PC-3 (cell line): ENCODE measurements at regions not wholly inside any gene's neighbourhood (a gene's known extent, or its start where the extent isn't known, plus 50 kb on each side); places are given as distances from the start of the nearest gene placed in this dataset.

ENCODE experiments used
- ATAC-seq: fragments of 200-7000 bp; cut with Tn5 transposase; 2 replicates; pipeline ENCODE4 v1.9.1; 2020; ENCODE audit warnings: mild to moderate bottlenecking, moderate library complexity
- BruUV-seq: library from RNA; stranded (reverse); fragments of 400-500 nt; replicated peaks from 2 replicates; lab custom pipeline; 2021; lab: Mats Ljungman, UMichigan
- CTCF ChIA-PET: fragments of 300-600 bp; sonication (Branson Sonifier 250); formaldehyde crosslinking; loops from one replicate; lab custom pipeline; 2022; ENCODE audit warnings: antibody characterized with exemption; lab: Charles Lee
- POLR2A ChIA-PET: fragments of 300-600 bp; sonication (Branson Sonifier 250); formaldehyde crosslinking; loops from one replicate; lab custom pipeline; 2022; ENCODE audit warnings: antibody characterized with exemption; ENCODE audit not compliant: unreplicated experiment; lab: Charles Lee
- DNase-seq: peaks from one replicate; pipeline ENCODE4 v3.0.0-alpha.2; 2015
- H2AFZ ChIP-seq: fragments of 300-600 bp; sonication (generic); 2 replicates; pipeline ENCODE4 v1.6.0; 2016; ENCODE audit warnings: antibody characterized with exemption, low read length
- H3F3A ChIP-seq: fragments of 300-600 bp; sonication (generic); one replicate; pipeline ENCODE4 v1.6.0; 2017; ENCODE audit warnings: antibody characterized with exemption, low read length, control low read depth, mild to moderate bottlenecking; ENCODE audit not compliant: unreplicated experiment
- H3K27ac ChIP-seq: fragments of 300-600 bp; sonication (generic); 2 replicates; pipeline ENCODE4 v1.5.1; 2016; ENCODE audit warnings: mild to moderate bottlenecking, low read length
- H3K27me3 ChIP-seq: fragments of 300-600 bp; sonication (generic); 2 replicates; pipeline ENCODE4 v1.6.1; 2016; ENCODE audit warnings: low read length, mixed read lengths
- H3K36me3 ChIP-seq: fragments of 300-600 bp; sonication (generic); 2 replicates; pipeline ENCODE4 v1.6.1; 2016; ENCODE audit warnings: low read depth, mixed run types, low read length, mixed read lengths
- H3K4me1 ChIP-seq: fragments of 300-600 bp; sonication (generic); 2 replicates; pipeline ENCODE4 v1.5.1; 2016; ENCODE audit warnings: low read length; ENCODE audit not compliant: insufficient read depth
- H3K4me2 ChIP-seq: fragments of 300-600 bp; sonication (generic); 2 replicates; pipeline ENCODE4 v1.6.0; 2016; ENCODE audit warnings: low read length
- H3K4me3 ChIP-seq: fragments of 300-600 bp; sonication (generic); 2 replicates; pipeline ENCODE4 v1.5.1; 2016; ENCODE audit warnings: mild to moderate bottlenecking, low read length, mixed read lengths
- H3K79me2 ChIP-seq: fragments of 300-600 bp; sonication (generic); 2 replicates; pipeline ENCODE4 v1.6.1; 2017; ENCODE audit warnings: low read length, mixed read lengths
- H3K9ac ChIP-seq: fragments of 300-600 bp; sonication (generic); 2 replicates; pipeline ENCODE4 v1.6.0; 2016; ENCODE audit warnings: mild to moderate bottlenecking, low read length
- H3K9me2 ChIP-seq: fragments of 300-600 bp; sonication (generic); replicated peaks from 2 replicates; pipeline ENCODE4 v1.6.1; 2016; ENCODE audit warnings: mixed run types, low read length, mixed read lengths
- H3K9me3 ChIP-seq: fragments of 300-600 bp; sonication (generic); 2 replicates; pipeline ENCODE4 v1.6.1; 2016; ENCODE audit warnings: low read length, mixed read lengths
- H4K20me1 ChIP-seq: fragments of 300-600 bp; sonication (generic); 2 replicates; pipeline ENCODE4 v1.6.1; 2016; ENCODE audit warnings: low read length, mixed read lengths
- EZH2 ChIP-seq: fragments of 300-600 bp; sonication (generic); IDR thresholded peaks from one replicate; pipeline ENCODE4 v1.6.1; 2017; ENCODE audit warnings: antibody characterized with exemption, mild to moderate bottlenecking, low read length; ENCODE audit not compliant: unreplicated experiment
- EZH2phosphoT487 ChIP-seq: fragments of 300-600 bp; sonication (generic); IDR thresholded peaks from 2 replicates; pipeline ENCODE4 v1.6.1; 2018; ENCODE audit warnings: mild to moderate bottlenecking, antibody characterized with exemption, low read length, borderline replicate concordance
- intact Hi-C: fragments of 100-400 bp; cut with micrococcal nuclease; formaldehyde crosslinking; loops from 2 replicates; pipeline ENCODE4 v1.9.0; 2023
- TF ChIP-seq, protein P1 (sequence below): fragments of 300-600 bp; sonication (generic); conservative IDR thresholded peaks from 2 replicates; pipeline ENCODE4 v1.5.1; 2017; ENCODE audit warnings: antibody characterized with exemption, low read depth, mild to moderate bottlenecking, low read length

DNA sequence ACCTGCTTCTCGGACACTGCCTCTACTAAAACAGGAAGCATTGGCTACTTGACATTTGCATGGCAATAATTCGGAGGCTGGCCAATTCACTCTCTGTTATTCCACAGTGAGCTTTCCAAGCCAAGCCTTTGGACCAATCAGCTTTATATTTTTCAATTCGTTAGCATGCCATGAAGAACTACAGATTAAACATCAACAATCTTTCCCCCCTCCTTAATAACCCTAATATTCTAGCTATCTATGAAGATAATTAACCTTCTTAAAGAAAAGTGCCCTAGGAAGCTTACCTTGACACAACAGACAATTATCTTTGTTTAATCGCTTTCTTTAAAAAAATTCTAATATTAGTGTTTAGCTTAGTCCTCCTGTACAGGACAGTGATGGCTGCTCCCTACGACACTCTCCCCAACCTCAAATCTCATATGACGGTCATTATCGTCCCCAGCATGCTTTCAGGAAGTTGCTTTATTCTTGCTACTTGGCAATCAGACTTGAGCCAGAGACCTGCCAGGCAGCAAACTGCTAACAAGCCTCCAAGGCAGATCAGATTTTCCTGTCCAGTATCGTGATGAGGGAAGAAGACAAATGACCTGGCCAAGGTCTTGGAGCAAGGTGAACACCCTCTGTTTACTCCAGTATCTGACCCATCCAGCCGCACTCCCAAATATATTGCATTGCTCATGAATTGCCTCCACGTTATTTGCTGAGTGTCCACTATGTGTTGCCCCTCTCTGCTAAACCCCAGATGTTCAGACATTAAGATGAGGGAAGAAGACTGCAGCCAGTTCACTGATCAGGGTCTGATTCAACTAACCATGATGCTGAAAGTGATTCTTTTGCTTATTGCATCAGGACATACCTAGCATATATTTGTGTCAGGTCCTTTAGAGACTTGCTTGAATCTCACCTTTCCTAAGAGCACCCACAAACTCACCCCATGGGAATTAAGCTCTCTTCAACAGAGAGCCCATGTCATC lies 68.1 kb upstream of the LPP start:
- Histone ChIP-seq H3K36me3 (no peaks in the 10 kb centered on the region), H3K79me2 (no peaks in the 10 kb centered on the region), H3K9me3 (no peaks in the 10 kb centered on the region), H3K4me3 (no peak overlapping the region), H3K27me3 (no peaks in the 10 kb centered on the region), H3K27ac (no peak overlapping the region), H3K4me1 (no peaks in the 10 kb centered on the region), H3F3A (no peaks in the 10 kb centered on the region), H3K4me2 (no peak overlapping the region), H3K9me2 (no peaks in the 10 kb centered on the region), H3K9ac (no peak overlapping the region), H2AFZ (no peak overlapping the region), H4K20me1 (no peaks in the 10 kb centered on the region)
- intact Hi-C loops: no loop called here
- no TSS peak for BruUV-seq
- DNase-seq (no peak), ATAC-seq (no peak)
- CTCF ChIA-PET: no interaction called here
- POLR2A ChIA-PET: no interaction called here
- TF ChIP-seq EZH2phosphoT487: no peak
- no peak for TF ChIP-seq EZH2
- TF ChIP-seq, protein P1, sequence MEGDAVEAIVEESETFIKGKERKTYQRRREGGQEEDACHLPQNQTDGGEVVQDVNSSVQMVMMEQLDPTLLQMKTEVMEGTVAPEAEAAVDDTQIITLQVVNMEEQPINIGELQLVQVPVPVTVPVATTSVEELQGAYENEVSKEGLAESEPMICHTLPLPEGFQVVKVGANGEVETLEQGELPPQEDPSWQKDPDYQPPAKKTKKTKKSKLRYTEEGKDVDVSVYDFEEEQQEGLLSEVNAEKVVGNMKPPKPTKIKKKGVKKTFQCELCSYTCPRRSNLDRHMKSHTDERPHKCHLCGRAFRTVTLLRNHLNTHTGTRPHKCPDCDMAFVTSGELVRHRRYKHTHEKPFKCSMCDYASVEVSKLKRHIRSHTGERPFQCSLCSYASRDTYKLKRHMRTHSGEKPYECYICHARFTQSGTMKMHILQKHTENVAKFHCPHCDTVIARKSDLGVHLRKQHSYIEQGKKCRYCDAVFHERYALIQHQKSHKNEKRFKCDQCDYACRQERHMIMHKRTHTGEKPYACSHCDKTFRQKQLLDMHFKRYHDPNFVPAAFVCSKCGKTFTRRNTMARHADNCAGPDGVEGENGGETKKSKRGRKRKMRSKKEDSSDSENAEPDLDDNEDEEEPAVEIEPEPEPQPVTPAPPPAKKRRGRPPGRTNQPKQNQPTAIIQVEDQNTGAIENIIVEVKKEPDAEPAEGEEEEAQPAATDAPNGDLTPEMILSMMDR: no peak

DNA sequence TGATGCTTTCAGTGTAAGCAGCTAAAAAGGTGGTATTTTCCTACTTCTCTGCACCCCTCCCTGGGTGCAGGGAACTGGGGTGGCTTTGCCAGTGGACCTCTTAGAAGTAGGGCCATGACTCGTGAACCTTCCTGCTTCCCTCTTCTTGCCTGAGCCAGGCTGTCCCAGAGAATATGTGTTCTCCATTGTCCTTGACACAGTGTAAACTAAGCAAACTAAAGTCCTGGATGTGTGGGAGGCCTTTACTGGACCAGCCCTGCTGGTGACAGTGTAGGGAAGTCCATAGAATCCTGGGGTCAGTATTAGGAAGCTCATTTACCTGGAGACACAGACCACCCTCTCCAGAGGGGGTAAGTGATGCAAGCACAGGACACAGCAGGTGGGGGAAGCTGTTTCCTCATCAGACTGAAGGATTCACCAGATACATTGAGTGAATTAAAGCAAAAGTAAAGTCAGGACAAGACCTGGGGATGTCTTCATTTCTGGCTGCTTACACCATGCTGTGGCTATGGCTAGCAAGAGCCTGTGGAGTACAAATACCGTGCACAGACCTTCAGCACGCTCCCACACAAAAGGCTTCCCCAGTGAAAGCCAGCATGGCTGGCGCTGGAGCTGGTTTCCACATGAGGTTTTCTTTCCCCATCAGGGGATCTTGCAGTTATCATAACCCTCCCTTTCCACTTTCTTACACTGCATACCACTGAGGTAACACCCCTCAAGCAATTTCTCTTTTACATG lies 64.8 kb upstream of the LPP start:
- Histone ChIP-seq H3K27me3 (no peaks in the 10 kb centered on the region), H3K9me2 (no peaks in the 10 kb centered on the region), H3F3A (no peaks in the 10 kb centered on the region), H3K9ac (no peak overlapping the region), H4K20me1 (no peaks in the 10 kb centered on the region), H3K27ac (no peak overlapping the region), H3K4me3 (no peak overlapping the region), H3K4me2 (no peak overlapping the region), H3K79me2 (no peaks in the 10 kb centered on the region), H3K4me1 (no peaks in the 10 kb centered on the region), H3K9me3 (no peaks in the 10 kb centered on the region), H2AFZ (no peak overlapping the region), H3K36me3 (no peaks in the 10 kb centered on the region)
- intact Hi-C loops: no loop called here
- DNase-seq: no peak
- ChIA-PET POLR2A (no interaction called here), CTCF (no interaction called here)
- TF ChIP-seq, protein P1: no peak
- no peak for TF ChIP-seq EZH2phosphoT487
- TF ChIP-seq EZH2: no peak
- BruUV-seq: no TSS peak
- ATAC-seq: no peak
